ENCODE measurements at regions not wholly inside any gene's neighbourhood (a gene's known extent, or its start where the extent isn't known, plus 50 kb on each side); places are given as distances from the start of the nearest gene placed in this dataset.

GRCh38 chr12:125211464-125211863, 146.2 kb downstream of the AACS start (continued):
- TF ChIP-seq, protein P1, sequence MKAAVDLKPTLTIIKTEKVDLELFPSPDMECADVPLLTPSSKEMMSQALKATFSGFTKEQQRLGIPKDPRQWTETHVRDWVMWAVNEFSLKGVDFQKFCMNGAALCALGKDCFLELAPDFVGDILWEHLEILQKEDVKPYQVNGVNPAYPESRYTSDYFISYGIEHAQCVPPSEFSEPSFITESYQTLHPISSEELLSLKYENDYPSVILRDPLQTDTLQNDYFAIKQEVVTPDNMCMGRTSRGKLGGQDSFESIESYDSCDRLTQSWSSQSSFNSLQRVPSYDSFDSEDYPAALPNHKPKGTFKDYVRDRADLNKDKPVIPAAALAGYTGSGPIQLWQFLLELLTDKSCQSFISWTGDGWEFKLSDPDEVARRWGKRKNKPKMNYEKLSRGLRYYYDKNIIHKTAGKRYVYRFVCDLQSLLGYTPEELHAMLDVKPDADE (IDR thresholded peaks at IDR 0.05), result no peak
- no peak for TF ChIP-seq CTCF (conservative IDR thresholded peaks at IDR 0.05; ENCODE audit: low read depth in 2 of 2)
- no peak for TF ChIP-seq ZNF114 (CRISPR knock-in tag; IDR thresholded peaks at IDR 0.05)
- no peak for TF ChIP-seq POLR2AphosphoS5 (IDR thresholded peaks at IDR 0.05; ENCODE audit: low read depth)
- no peak for TF ChIP-seq EZH2phosphoT487 (IDR thresholded peaks at IDR 0.05; ENCODE audit: unreplicated experiment)

DNA sequence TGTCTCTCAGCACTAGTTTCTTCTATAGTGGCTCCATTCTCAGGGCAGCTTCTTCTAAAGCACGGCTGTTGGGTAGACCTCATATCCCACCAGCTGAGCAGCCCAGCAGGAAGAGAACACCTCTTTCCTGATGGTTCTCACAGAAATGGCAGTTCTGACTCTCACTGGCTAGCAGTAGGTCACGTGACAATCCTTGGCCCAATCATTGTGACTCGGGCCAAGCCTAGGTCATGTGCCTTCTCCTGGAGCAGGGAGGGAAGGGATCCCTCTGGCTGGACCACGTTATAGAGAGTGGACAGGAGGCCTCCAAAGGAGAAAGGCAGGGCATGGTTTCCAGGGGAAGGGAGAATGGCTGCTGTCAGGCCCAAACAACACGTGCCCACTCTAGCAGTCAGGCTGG, 149.1 kb downstream of the AACS start:
- Mint-ChIP-seq H3K27ac (no peak overlapping the region), H3K4me1 (peaks cover 59% of the 10 kb centered on the region), H3K27me3 (ENCODE audit: insufficient read depth, low read depth, poor library complexity) (peaks cover 14% of the 10 kb centered on the region), H3K36me3 (ENCODE audit: low read depth) (peaks cover 29% of the 10 kb centered on the region), H3K4me3 (no peak overlapping the region), H3K9me3 (no peaks in the 10 kb centered on the region)
- DNase-seq (ENCODE audit: low spot score) (no peak), ATAC-seq (no peak)
- Histone ChIP-seq H4K20me1 (replicated peaks; ENCODE audit: insufficient read depth) (peaks cover 35% of the 10 kb centered on the region), H2AFZ (no peak overlapping the region), H3K9me2 (ENCODE audit: insufficient read depth) (no peaks in the 10 kb centered on the region), H3K4me3 (no peak overlapping the region), H3F3A (replicated peaks; ENCODE audit: low read depth) (no peaks in the 10 kb centered on the region), H3K4me2 (no peak overlapping the region), H3K4me1 (ENCODE audit: insufficient read depth) (peaks cover 28% of the 10 kb centered on the region), H3K36me3 (ENCODE audit: insufficient read depth) (no peaks in the 10 kb centered on the region), H3K79me2 (replicated peaks; ENCODE audit: insufficient read depth) (peaks cover 95% of the 10 kb centered on the region), H3K27me3 (ENCODE audit: insufficient read depth) (no peaks in the 10 kb centered on the region), H3K27ac (ENCODE audit: low read depth) (no peak overlapping the region)
- TF ChIP-seq CREB1 (CRISPR knock-in tag; IDR thresholded peaks at IDR 0.05; ENCODE audit: low read depth) (no peak), ZNF114 (CRISPR knock-in tag; IDR thresholded peaks at IDR 0.05) (no peak), NANOG (IDR thresholded peaks at IDR 0.05; ENCODE audit: borderline replicate concordance) (no peak), REST (IDR thresholded peaks at IDR 0.05; ENCODE audit: unreplicated experiment) (no peak), POLR2AphosphoS5 (IDR thresholded peaks at IDR 0.05; ENCODE audit: low read depth) (no peak), EZH2 (IDR thresholded peaks at IDR 0.05; ENCODE audit: low read depth, unreplicated experiment) (no peak), JUNB (IDR thresholded peaks at IDR 0.05; ENCODE audit: unreplicated experiment) (no peak), EZH2phosphoT487 (IDR thresholded peaks at IDR 0.05; ENCODE audit: unreplicated experiment) (no peak), STAT1 (IDR thresholded peaks at IDR 0.05; ENCODE audit: unreplicated experiment) (no peak), ZNF462 (CRISPR knock-in tag; IDR thresholded peaks at IDR 0.05) (no peak)
- TF ChIP-seq, protein P1 (IDR thresholded peaks at IDR 0.05), result no peak
